GM12865 (cell line): ENCODE measurements at regions not wholly inside any gene's neighbourhood (a gene's known extent, or its start where the extent isn't known, plus 50 kb on each side); places are given as distances from the start of the nearest gene placed in this dataset.

Source experiments
- DNase-seq: peaks from one replicate; pipeline ENCODE4 v3.0.0; 2010; ENCODE audit warnings: low read depth
- H3K4me3 ChIP-seq: 2 replicates; pipeline ENCODE4 v1.5.1; 2011; ENCODE audit warnings: mild to moderate bottlenecking, low read depth, low read length, control low read depth
- TF ChIP-seq, protein P1 (sequence below): IDR thresholded peaks from 2 replicates; pipeline ENCODE4 v1.5.1; 2011; ENCODE audit warnings: low read length, control low read depth, low read depth, inconsistent platforms; ENCODE audit not compliant: insufficient read depth; ENCODE audit errors: missing control alignments

DNA sequence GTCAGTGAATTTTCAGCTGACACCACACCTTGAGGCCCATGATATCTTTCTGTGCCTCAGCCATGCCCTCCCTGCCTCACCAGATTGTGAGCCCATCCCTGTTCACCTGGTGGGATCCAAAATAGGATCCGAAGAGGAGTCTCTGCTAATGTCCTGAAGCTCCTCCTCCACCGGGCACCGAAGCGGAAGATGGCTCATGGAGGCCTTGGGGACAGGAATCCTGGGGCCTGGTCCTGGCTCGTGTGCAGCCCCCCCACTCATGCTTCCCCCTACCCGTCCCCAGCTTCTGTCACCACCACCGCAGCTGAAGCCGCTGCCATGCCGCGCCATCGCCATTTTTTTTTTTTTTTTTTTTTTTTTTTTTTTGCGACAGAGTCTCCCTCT is 1683.4 kb downstream of the TP53TG3F start:
- TF ChIP-seq, protein P1, sequence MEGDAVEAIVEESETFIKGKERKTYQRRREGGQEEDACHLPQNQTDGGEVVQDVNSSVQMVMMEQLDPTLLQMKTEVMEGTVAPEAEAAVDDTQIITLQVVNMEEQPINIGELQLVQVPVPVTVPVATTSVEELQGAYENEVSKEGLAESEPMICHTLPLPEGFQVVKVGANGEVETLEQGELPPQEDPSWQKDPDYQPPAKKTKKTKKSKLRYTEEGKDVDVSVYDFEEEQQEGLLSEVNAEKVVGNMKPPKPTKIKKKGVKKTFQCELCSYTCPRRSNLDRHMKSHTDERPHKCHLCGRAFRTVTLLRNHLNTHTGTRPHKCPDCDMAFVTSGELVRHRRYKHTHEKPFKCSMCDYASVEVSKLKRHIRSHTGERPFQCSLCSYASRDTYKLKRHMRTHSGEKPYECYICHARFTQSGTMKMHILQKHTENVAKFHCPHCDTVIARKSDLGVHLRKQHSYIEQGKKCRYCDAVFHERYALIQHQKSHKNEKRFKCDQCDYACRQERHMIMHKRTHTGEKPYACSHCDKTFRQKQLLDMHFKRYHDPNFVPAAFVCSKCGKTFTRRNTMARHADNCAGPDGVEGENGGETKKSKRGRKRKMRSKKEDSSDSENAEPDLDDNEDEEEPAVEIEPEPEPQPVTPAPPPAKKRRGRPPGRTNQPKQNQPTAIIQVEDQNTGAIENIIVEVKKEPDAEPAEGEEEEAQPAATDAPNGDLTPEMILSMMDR, result no peak
- H3K4me3 ChIP-seq, result no peak overlapping the region
- DNase-seq, result no peak

GRCh38 chr16:35144212-35144932 is 1685.0 kb downstream of the TP53TG3F start:
- H3K4me3 ChIP-seq, result no peak overlapping the region
- DNase-seq, result no peak
- TF ChIP-seq, protein P1, result no peak

- H3K4me3 ChIP-seq, result no peak overlapping the region
- no peak for DNase-seq
- TF ChIP-seq, protein P1, result no peak
Measured at GRCh38 chr16:35146031-35146710, 1686.8 kb downstream of the TP53TG3F start.

DNA sequence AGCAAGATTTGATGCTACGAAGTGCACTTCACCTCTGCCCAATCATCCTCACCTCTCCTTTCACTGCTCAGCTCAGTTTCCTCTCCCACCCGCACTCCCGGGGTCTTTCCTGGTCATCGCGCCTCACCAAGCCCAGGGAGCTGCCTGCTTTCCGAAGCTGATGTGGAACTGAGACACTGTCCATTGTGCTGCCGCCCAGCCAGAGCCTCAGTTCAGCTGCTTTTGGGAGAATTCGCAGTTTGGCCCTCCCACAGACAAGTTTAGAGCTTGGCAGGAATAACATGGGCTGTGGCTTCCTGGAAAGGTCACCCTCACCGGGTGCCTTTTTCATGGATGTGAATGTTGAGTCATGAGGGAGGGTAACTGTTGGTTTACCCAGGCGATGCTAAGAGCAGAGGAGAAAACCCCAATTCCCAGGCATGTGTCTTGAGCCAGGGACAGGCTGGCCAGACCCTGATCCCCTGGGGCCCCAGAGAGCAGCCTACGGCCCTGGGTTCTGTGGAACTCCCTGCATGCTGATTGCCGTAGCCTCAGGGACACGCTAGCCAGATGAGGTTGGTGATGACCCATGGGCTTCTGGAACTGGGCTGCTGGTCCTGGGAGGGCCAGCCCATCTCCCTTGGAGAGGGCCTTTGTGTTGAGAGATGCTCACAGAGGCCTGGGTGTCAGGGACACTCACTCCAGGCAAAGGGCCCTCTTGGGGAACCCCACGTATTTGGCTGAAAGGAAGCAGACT is 1687.5 kb downstream of the TP53TG3F start:
- TF ChIP-seq, protein P1, result no peak
- no peak overlapping the region for H3K4me3 ChIP-seq

GRCh38 chr16:35147556-35148504 is 1688.4 kb downstream of the TP53TG3F start:
- no peak overlapping the region for H3K4me3 ChIP-seq
- no peak for DNase-seq
- TF ChIP-seq, protein P1, result no peak

More for the DNA sequence above, 1687.5 kb downstream of the TP53TG3F start:
- DNase-seq, result no peak

DNA sequence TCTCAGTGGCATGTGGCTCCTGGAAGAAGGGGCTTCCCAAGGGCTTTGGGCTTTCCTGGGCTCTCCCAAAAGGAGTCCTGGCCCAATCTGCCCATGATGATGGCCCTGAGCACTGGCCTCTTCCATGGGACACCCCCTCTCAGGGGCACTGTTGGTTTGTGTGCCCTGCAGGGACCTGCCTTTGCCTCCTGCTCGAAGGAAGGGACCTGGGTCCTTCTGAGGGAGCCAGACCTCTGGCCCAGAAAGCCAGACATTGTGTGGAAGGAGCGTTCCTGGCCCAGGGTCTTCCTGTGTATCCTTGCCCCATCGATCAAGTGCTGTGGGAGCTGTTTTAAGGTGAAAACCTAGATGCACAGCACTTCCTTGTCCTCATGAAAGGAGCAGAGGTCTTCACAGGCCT is 1689.3 kb downstream of the TP53TG3F start:
- TF ChIP-seq, protein P1, result no peak
- no peak for DNase-seq
- no peak overlapping the region for H3K4me3 ChIP-seq
